Muscle layer of duodenum (tissue), 2 donors: ENCODE measurements at regions not wholly inside any gene's neighbourhood (a gene's known extent, or its start where the extent isn't known, plus 50 kb on each side); places are given as distances from the start of the nearest gene placed in this dataset.

Experiments used
- H3K27ac ChIP-seq: one replicate; pipeline ENCODE4 v1.7.0; 2013; ENCODE audit warnings: mild to moderate bottlenecking, low read length
- H3K27me3 ChIP-seq: one replicate; pipeline ENCODE4 v1.7.0; 2013; ENCODE audit warnings: low read depth, mild to moderate bottlenecking, control low read depth, low read length
- H3K36me3 ChIP-seq, 2 donors: one replicate each; pipeline ENCODE4 v1.7.0; 2013; ENCODE audit warnings: low read length in 2 of 2, control low read depth in 1 of 2, mild to moderate bottlenecking in 1 of 2; ENCODE audit not compliant: insufficient read depth in 2 of 2, control insufficient read depth in 1 of 2
- H3K4me1 ChIP-seq, 2 donors: one replicate each; pipeline ENCODE4 v1.7.0; 2013; ENCODE audit warnings: low read length in 2 of 2, mild to moderate bottlenecking in 2 of 2, control low read depth in 1 of 2, moderate library complexity in 1 of 2; ENCODE audit not compliant: insufficient read depth in 2 of 2, control insufficient read depth in 1 of 2
- H3K4me3 ChIP-seq, 2 donors: one replicate each; pipeline ENCODE4 v1.7.0; 2013; ENCODE audit warnings: low read length in 2 of 2, low read depth in 1 of 2, mild to moderate bottlenecking in 1 of 2
- H3K9me3 ChIP-seq, 2 donors: one replicate each; pipeline ENCODE4 v1.7.0; 2013; ENCODE audit warnings: low read length in 2 of 2, control low read depth in 1 of 2, mild to moderate bottlenecking in 1 of 2; ENCODE audit not compliant: control insufficient read depth in 1 of 2
- donor health status: healthy.

GRCh38 chr5:136811086-136811485, 445.7 kb upstream of the TRPC7 start:
- Histone ChIP-seq H3K27me3 (no peaks in the 10 kb centered on the region), H3K4me1 (no peaks in the 10 kb centered on the region), H3K9me3 (no peaks in the 10 kb centered on the region), H3K27ac (no peak overlapping the region), H3K36me3 (no peaks in the 10 kb centered on the region), H3K4me3 (no peak overlapping the region)

GRCh38 chr5:136810261-136810801, 445.0 kb upstream of the TRPC7 start:
- Histone ChIP-seq H3K27me3 (no peaks in the 10 kb centered on the region), H3K4me1 (no peaks in the 10 kb centered on the region), H3K9me3 (no peaks in the 10 kb centered on the region), H3K27ac (no peak overlapping the region), H3K4me3 (no peak overlapping the region), H3K36me3 (no peaks in the 10 kb centered on the region)

- H3K36me3 ChIP-seq = no peaks in the 10 kb centered on the region
- H3K27ac ChIP-seq = no peak overlapping the region
- no peaks in the 10 kb centered on the region for H3K4me1 ChIP-seq
- no peaks in the 10 kb centered on the region for H3K9me3 ChIP-seq
- H3K4me3 ChIP-seq = no peak overlapping the region
- no peaks in the 10 kb centered on the region for H3K27me3 ChIP-seq
Measured at GRCh38 chr5:136809382-136809781, 444.0 kb upstream of the TRPC7 start.

GRCh38 chr5:136808756-136809155, 443.4 kb upstream of the TRPC7 start:
- H3K27ac ChIP-seq = no peak overlapping the region
- H3K4me3 ChIP-seq = no peak overlapping the region
- H3K27me3 ChIP-seq = no peaks in the 10 kb centered on the region
- no peaks in the 10 kb centered on the region for H3K4me1 ChIP-seq
- H3K9me3 ChIP-seq = no peaks in the 10 kb centered on the region
- no peaks in the 10 kb centered on the region for H3K36me3 ChIP-seq

DNA sequence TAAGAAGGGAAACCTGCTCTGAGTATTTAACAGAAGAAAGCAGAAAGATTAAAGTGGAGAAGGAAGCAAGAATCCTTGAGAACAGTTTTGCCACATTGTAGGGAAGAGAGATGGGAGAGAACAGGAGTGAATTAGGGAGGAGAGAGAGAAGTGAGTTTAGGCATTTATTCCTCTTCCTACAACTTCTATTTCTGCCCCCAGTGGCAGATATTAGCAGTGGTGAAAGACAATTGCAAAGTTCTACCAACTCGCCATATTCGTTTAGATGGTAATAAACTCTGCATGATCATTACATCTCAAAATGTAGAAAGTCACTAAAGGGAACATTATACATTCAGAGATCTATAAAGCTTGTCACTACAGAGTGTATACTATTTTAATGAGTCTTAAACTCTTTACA, 440.1 kb upstream of the TRPC7 start:
- no peaks in the 10 kb centered on the region for H3K9me3 ChIP-seq
- no peak overlapping the region for H3K4me3 ChIP-seq
- H3K36me3 ChIP-seq = no peaks in the 10 kb centered on the region
- H3K4me1 ChIP-seq = no peaks in the 10 kb centered on the region
- no peaks in the 10 kb centered on the region for H3K27me3 ChIP-seq
- no peak overlapping the region for H3K27ac ChIP-seq

DNA sequence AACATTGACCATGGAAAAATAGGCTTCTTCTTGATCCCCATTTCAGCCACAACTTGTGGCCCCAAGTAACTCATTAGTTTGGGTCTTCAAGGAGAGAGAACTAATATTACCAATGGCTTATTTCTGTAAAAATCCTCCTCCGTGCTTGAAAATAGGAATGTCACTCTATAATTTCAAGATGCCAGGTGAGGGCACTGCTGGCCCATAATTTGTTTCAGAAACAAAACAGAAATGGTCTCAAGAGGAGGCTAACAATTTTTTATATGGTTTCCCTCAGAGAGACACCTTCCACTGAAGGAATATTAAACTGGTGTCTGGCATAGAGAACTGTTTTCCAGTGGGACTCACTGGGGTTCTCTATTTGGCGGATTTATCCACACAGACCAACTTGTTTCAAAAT, 437.0 kb upstream of the TRPC7 start:
- no peaks in the 10 kb centered on the region for H3K9me3 ChIP-seq
- no peaks in the 10 kb centered on the region for H3K27me3 ChIP-seq
- no peak overlapping the region for H3K4me3 ChIP-seq
- H3K27ac ChIP-seq = no peak overlapping the region
- H3K36me3 ChIP-seq = no peaks in the 10 kb centered on the region
- H3K4me1 ChIP-seq = no peaks in the 10 kb centered on the region

- Histone ChIP-seq H3K27me3 (no peaks in the 10 kb centered on the region), H3K9me3 (no peaks in the 10 kb centered on the region), H3K27ac (no peak overlapping the region), H3K4me1 (no peaks in the 10 kb centered on the region), H3K36me3 (no peaks in the 10 kb centered on the region), H3K4me3 (no peak overlapping the region)
Measured at GRCh38 chr5:136799806-136800372, 434.5 kb upstream of the TRPC7 start.

DNA sequence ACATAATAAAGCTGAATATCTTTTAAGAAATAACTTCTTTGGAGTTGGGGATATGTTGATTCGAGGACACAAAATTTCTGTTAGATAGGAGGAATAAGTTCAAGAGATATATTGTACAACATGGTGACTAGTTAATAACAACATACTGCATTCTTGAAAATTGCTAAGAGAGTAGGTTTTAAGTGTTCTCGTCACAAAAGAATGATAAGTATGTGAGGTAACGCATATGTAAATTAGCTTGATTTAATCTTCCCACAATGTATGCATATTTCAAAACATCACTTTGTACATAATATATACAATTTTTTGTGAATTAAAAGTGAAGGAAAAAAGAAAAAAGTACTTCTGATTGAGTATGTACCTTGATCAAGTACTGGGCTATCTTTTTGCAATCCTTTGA, 428.0 kb upstream of the TRPC7 start:
- H3K9me3 ChIP-seq = no peaks in the 10 kb centered on the region
- no peaks in the 10 kb centered on the region for H3K36me3 ChIP-seq
- no peak overlapping the region for H3K4me3 ChIP-seq
- H3K4me1 ChIP-seq = no peaks in the 10 kb centered on the region
- H3K27ac ChIP-seq = no peak overlapping the region
- no peaks in the 10 kb centered on the region for H3K27me3 ChIP-seq

DNA sequence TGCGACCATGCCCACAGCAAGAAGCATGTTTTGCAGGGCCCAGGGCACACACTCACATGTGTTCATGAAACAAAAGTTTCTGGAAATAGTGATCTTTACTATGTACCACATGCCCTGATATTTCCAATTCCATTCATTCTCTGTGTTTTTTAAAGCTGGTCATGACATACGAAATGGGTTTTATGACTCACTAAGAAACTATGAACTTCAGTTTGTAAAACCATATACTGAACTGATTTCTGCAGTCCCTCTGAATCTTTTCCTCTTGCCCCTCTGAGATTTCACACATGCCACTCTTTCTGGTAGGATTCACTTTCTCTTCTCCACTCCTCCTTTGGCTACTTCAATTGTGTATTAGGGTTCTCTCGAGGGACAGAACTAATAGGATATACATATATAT, 416.1 kb upstream of the TRPC7 start:
- no peak overlapping the region for H3K4me3 ChIP-seq
- H3K9me3 ChIP-seq = no peaks in the 10 kb centered on the region
- no peaks in the 10 kb centered on the region for H3K36me3 ChIP-seq
- H3K27ac ChIP-seq = no peak overlapping the region
- H3K4me1 ChIP-seq = no peaks in the 10 kb centered on the region
- no peaks in the 10 kb centered on the region for H3K27me3 ChIP-seq

GRCh38 chr5:136780518-136780917, 415.2 kb upstream of the TRPC7 start:
- H3K36me3 ChIP-seq = no peaks in the 10 kb centered on the region
- no peaks in the 10 kb centered on the region for H3K27me3 ChIP-seq
- no peaks in the 10 kb centered on the region for H3K9me3 ChIP-seq
- no peaks in the 10 kb centered on the region for H3K4me1 ChIP-seq
- H3K27ac ChIP-seq = no peak overlapping the region
- no peak overlapping the region for H3K4me3 ChIP-seq

DNA sequence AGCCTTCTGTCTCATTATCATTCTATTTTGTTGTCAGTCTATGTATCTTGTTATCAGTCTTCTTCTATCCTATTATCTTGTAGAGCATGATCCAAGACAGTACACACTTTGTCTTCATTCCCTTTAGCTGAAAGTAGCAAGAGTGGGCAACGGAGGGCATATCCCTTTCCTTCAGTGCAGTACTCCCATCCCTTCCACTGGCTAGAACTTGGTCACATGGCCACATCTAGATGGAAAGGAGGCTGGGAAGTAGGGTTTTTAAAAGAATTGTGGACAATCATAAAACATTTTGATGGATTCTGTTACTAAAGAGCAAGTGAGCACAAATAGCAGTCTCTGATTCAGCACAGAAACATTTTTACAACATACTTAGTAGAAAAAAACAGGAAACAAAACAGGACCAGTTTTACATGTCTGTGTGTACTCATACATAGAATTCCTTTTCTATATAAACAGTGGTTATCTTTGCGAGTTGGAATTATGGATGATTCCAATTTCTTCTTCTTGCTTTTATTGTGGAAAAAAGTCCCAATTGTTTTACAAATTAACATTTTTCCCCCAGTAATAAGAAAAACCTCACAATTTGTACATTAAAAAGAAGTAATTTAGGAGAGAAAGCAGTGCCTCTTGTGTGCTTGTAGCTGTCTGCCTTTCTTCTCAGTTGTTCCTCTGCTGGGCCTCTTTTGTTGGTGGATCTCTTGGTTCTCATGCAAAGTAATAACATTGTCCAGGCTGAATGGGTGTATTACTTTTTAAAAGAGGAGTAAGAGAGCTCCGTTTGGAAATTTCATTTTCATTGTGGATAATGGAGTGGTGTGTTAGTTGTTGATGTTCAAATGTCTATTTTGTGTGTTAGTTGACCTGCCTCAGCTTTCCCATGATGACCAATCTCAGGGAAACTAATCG, 410.9 kb upstream of the TRPC7 start:
- no peak overlapping the region for H3K27ac ChIP-seq
- H3K4me1 ChIP-seq = no peaks in the 10 kb centered on the region
- no peak overlapping the region for H3K4me3 ChIP-seq
- no peaks in the 10 kb centered on the region for H3K9me3 ChIP-seq
- H3K36me3 ChIP-seq = no peaks in the 10 kb centered on the region
- H3K27me3 ChIP-seq = no peaks in the 10 kb centered on the region
